Heart left ventricle (tissue), 13 donors: ENCODE measurements at regions not wholly inside any gene's neighbourhood (a gene's known extent, or its start where the extent isn't known, plus 50 kb on each side); places are given as distances from the start of the nearest gene placed in this dataset.

Experiments
- CTCF ChIP-seq, 12 donors: fragments of 200-600 bp; sonication (generic) in 4 of 12; IDR thresholded peaks; one replicate each; pipeline versions ENCODE4 v1.5.0 to v1.8.0; 2018 to 2022; ENCODE audit warnings: antibody characterized with exemption in 12 of 12, mild to moderate bottlenecking in 5 of 12
- POLR2A ChIP-seq, 2 donors: fragments of 450-650 bp; IDR thresholded peaks; one replicate each; pipeline ENCODE4 v1.6.1; 2017; ENCODE audit warnings: antibody characterized with exemption in 2 of 2, mild to moderate bottlenecking in 2 of 2, moderate library complexity in 2 of 2
- donor health status: ischemic (EF 13 %, LVEDD 7.1; RV severe dilation, severe dysfunction).
- donor health status: DM: no; HTN: yes; CAD: no.
- donor health status: DM: no; HTN: no; CAD: no.
- donor health status: ischemic (EF 25% LVEDD 6.9; RV normal size, moderate dysfunction).
- donor health status: ischemic (EF 25% LVEDD 5.7; RV mildly dilated, moderate dysfunction).
- donor health status: ischemic (EF 35%, LVEDD 5.7; RV mildly dilated, moderate dysfunction).
- donor health status: nonischemic (EF 11% LVEDD 7.7; RV severe dilation, severe dysfunction).
- donor health status: DM: yes; HTN: yes; CAD: no.
- donor health status: PGD.
- donor health status: ischemic (EF 29% LVEDD 5.4; RV normal size, mild dysfunction).
- donor health status: nonischemic (EF 23%, LVEDD 6.1; RV moderate dilation, normal function).

DNA sequence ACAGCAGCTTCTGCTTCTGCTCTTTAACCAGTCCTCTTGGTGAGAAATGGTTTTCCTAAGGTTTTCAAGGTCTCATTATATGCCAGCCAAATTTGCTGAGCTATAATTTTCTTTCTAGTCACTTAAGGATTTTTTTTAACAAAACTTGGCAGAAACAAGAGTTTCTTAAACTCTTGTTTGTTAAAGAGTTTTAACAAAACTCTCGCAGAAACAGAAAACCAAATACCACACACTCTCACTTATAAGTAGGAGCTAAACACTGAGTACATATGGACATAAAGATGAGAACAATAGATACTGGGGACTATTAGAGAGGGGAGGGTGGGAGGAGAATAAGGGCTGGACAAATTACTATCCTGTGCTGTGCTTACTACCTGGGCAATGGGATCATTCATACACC is 908.3 kb downstream of the TUSC7 start:
- no peak for TF ChIP-seq CTCF (IDR thresholded peaks at IDR 0.05)
- TF ChIP-seq POLR2A (IDR thresholded peaks at IDR 0.05): no peak
